Hepatocyte (in vitro differentiated cells): ENCODE measurements at regions not wholly inside any gene's neighbourhood (a gene's known extent, or its start where the extent isn't known, plus 50 kb on each side); places are given as distances from the start of the nearest gene placed in this dataset.

ENCODE experiments used
- DNase-seq: peaks from one replicate; pipeline ENCODE4 v3.0.0-alpha.2; 2016; ENCODE audit warnings: low spot score
- H2AFZ ChIP-seq: fragments of 200-600 bp; sonication (generic); 2 replicates; pipeline ENCODE4 v1.6.0; 2016; ENCODE audit warnings: antibody characterized with exemption, mild to moderate bottlenecking
- H3K27ac ChIP-seq: fragments of 200-600 bp; sonication (generic); 2 replicates; pipeline ENCODE4 v1.5.1; 2016; ENCODE audit warnings: mild to moderate bottlenecking
- H3K27me3 ChIP-seq: fragments of 200-600 bp; sonication (generic); 2 replicates; pipeline ENCODE4 v1.6.1; 2016
- H3K36me3 ChIP-seq: fragments of 200-600 bp; sonication (generic); replicated peaks from 2 replicates; pipeline ENCODE4 v1.5.1; 2016; ENCODE audit warnings: low read depth; ENCODE audit not compliant: insufficient read depth
- H3K4me1 ChIP-seq: fragments of 200-600 bp; sonication (generic); 2 replicates; pipeline ENCODE4 v1.5.1; 2016; ENCODE audit warnings: mild to moderate bottlenecking, moderate library complexity; ENCODE audit not compliant: insufficient read depth
- H3K4me2 ChIP-seq: fragments of 200-600 bp; sonication (generic); 2 replicates; pipeline ENCODE4 v1.6.0; 2016
- H3K4me3 ChIP-seq: fragments of 200-600 bp; sonication (generic); 2 replicates; pipeline ENCODE4 v1.5.1; 2016; ENCODE audit warnings: mild to moderate bottlenecking
- H3K79me2 ChIP-seq: fragments of 200-600 bp; sonication (generic); 2 replicates; pipeline ENCODE4 v1.6.0; 2017; ENCODE audit warnings: mild to moderate bottlenecking
- H3K9me2 ChIP-seq: fragments of 200-600 bp; sonication (generic); replicated peaks from 2 replicates; pipeline ENCODE4 v1.6.0; 2017; ENCODE audit warnings: mild to moderate bottlenecking; ENCODE audit not compliant: insufficient read depth
- H3K9me3 ChIP-seq: fragments of 200-600 bp; sonication (generic); 2 replicates; pipeline ENCODE4 v1.5.1; 2016; ENCODE audit warnings: low read depth, mild to moderate bottlenecking
- H4K20me1 ChIP-seq: fragments of 200-600 bp; sonication (generic); 2 replicates; pipeline ENCODE4 v1.6.0; 2016; ENCODE audit warnings: mild to moderate bottlenecking; ENCODE audit not compliant: insufficient read depth, poor library complexity, severe bottlenecking
- CTCF ChIP-seq: fragments of 200-600 bp; sonication (generic); IDR thresholded peaks from 2 replicates; pipeline ENCODE4 v1.5.1; 2016; ENCODE audit warnings: antibody characterized with exemption, mild to moderate bottlenecking; ENCODE audit not compliant: poor library complexity
- EZH2 ChIP-seq: fragments of 200-600 bp; sonication (generic); IDR thresholded peaks from 2 replicates; pipeline ENCODE4 v1.6.1; 2016; ENCODE audit warnings: antibody characterized with exemption, mild to moderate bottlenecking, borderline replicate concordance
- EZH2phosphoT487 ChIP-seq: fragments of 200-600 bp; sonication (generic); IDR thresholded peaks from one replicate; pipeline ENCODE4 v1.6.1; 2018; ENCODE audit warnings: antibody characterized with exemption, mild to moderate bottlenecking, low read depth, moderate library complexity; ENCODE audit not compliant: unreplicated experiment, severe bottlenecking
- WGBS: methylation state at CpG from one replicate; pipeline ENCODE4 v1.1.6; 2016; ENCODE audit warnings: low lambda C conversion rate; ENCODE audit errors: missing lambda C conversion rate; 5-methylcytosine and 5-hydroxymethylcytosine counted together

DNA sequence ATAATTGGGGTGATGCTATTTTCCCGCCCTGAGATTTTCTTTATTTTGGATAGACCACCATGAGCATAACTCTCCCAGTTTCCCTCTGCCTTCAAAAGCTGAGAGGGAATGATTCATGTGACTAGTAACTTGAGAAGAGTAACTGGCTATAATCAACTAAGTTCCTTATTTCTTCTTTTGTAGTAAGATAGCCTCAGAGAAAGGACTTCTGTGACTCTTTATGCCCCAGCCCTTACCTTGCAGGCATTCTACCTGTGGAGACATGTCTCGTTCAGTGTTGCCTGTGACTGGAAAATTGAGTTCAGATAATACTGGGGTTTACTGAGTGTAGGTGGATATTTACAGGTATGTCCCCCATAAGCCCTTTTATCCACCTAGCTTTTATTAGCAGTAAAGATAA lies 715.4 kb upstream of the HS3ST1 start:
- H3K4me1 ChIP-seq = no peaks in the 10 kb centered on the region
- no peak for DNase-seq
- TF ChIP-seq CTCF (no peak), EZH2 (no peak), EZH2phosphoT487 (no peak)
- no peak overlapping the region for H2AFZ ChIP-seq
- H3K27ac ChIP-seq = no peak overlapping the region
- H3K36me3 ChIP-seq = no peaks in the 10 kb centered on the region
- H3K79me2 ChIP-seq = no peaks in the 10 kb centered on the region
- no peak overlapping the region for H3K4me3 ChIP-seq
- no peaks in the 10 kb centered on the region for H3K9me2 ChIP-seq
- WGBS = 84% methylated on average over 2 of the region's 2 CpGs
- no peaks in the 10 kb centered on the region for H3K9me3 ChIP-seq
- no peak overlapping the region for H3K4me2 ChIP-seq
- H4K20me1 ChIP-seq = no peaks in the 10 kb centered on the region
- no peaks in the 10 kb centered on the region for H3K27me3 ChIP-seq

DNA sequence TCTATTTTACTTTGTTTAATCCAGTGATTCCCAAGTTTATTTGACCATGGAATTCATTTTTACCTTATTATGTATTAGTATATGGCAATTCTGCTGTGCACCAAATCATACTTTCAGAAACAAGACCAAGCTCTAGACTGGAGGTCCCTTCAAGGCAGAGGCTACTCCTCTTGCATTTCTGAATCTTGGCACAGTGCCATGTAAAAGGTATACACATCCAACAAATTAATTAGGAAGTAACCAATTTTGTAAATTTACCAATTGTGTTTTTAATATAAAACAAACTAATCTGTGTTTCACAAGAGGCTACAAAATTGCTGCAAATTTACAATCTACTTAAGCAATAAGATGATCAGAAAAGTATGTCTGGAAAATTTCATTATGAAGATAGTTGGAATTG lies 712.2 kb upstream of the HS3ST1 start:
- no peaks in the 10 kb centered on the region for H3K79me2 ChIP-seq
- no peaks in the 10 kb centered on the region for H3K9me2 ChIP-seq
- no peaks in the 10 kb centered on the region for H4K20me1 ChIP-seq
- no peak for DNase-seq
- TF ChIP-seq CTCF (no peak), EZH2phosphoT487 (no peak), EZH2 (no peak)
- no peaks in the 10 kb centered on the region for H3K4me1 ChIP-seq
- no peaks in the 10 kb centered on the region for H3K36me3 ChIP-seq
- no peak overlapping the region for H3K4me3 ChIP-seq
- no peak overlapping the region for H2AFZ ChIP-seq
- no peak overlapping the region for H3K27ac ChIP-seq
- no peaks in the 10 kb centered on the region for H3K9me3 ChIP-seq
- H3K27me3 ChIP-seq = no peaks in the 10 kb centered on the region
- no peak overlapping the region for H3K4me2 ChIP-seq

DNA sequence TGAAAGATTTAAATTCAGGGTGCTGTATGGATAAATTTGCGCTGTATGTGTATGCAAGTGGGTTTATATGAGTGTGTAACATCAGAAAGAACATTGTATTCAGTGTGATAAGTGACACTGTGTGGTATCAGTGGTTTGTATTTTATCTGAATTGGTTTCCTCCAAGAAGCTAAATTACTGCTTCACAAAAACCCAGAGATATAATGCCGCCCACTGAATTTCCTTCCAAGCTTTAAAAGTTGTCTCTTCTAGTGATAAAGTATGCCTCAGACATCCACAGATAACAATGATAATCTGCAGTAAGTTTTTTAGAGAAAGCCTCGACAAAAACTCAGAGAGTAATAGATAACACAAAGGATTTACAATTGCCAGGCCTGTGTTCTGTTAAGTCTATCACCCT lies 710.6 kb upstream of the HS3ST1 start:
- WGBS = 32% methylated on average over 3 of the region's 3 CpGs
- Histone ChIP-seq H3K9me3 (no peaks in the 10 kb centered on the region), H3K27ac (no peak overlapping the region), H3K4me3 (no peak overlapping the region), H3K4me1 (no peaks in the 10 kb centered on the region), H3K4me2 (no peak overlapping the region), H3K36me3 (no peaks in the 10 kb centered on the region), H3K9me2 (no peaks in the 10 kb centered on the region), H3K79me2 (no peaks in the 10 kb centered on the region), H3K27me3 (no peaks in the 10 kb centered on the region), H2AFZ (no peak overlapping the region), H4K20me1 (no peaks in the 10 kb centered on the region)
- no peak for TF ChIP-seq EZH2
- TF ChIP-seq EZH2phosphoT487 = no peak
- no peak for TF ChIP-seq CTCF
- DNase-seq = no peak

DNA sequence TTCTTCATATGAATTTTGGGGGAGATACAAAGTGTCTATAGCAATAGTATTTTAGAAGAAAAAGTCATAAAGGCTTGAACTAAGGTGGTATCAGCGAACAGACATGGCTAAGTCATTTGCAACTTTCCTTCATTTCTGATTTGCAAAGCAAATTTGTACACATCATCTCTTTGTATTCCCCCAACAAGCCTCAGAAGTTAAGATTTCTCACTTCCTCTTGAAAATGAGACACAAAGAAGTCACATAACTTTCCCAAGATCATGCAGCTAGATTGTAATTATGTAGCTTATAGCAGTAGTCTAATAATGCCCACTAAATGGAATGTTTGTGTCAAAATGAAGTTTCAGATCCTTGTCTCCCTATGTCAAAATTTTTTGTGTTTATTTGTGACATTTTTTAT lies 709.8 kb upstream of the HS3ST1 start:
- 79% methylated on average over 1 of the region's 1 CpG for WGBS

More for the DNA sequence above, 709.8 kb upstream of the HS3ST1 start:
- Histone ChIP-seq H3K4me2 (no peak overlapping the region), H2AFZ (no peak overlapping the region), H4K20me1 (no peaks in the 10 kb centered on the region), H3K9me2 (no peaks in the 10 kb centered on the region), H3K79me2 (no peaks in the 10 kb centered on the region), H3K27ac (no peak overlapping the region), H3K9me3 (peaks cover 6% of the 10 kb centered on the region), H3K27me3 (no peaks in the 10 kb centered on the region), H3K4me3 (no peak overlapping the region), H3K4me1 (no peaks in the 10 kb centered on the region), H3K36me3 (no peaks in the 10 kb centered on the region)
- TF ChIP-seq CTCF (no peak), EZH2phosphoT487 (no peak), EZH2 (no peak)
- no peak for DNase-seq
